Nephron progenitor cell (in vitro differentiated cells): ENCODE measurements at regions not wholly inside any gene's neighbourhood (a gene's known extent, or its start where the extent isn't known, plus 50 kb on each side); places are given as distances from the start of the nearest gene placed in this dataset.

Experiments used
- DNase-seq: peaks from one replicate; pipeline ENCODE4 v3.0.0; 2021
- H3K27ac Mint-ChIP-seq: 2 replicates; pipeline ENCODE4 v1.8.0; 2021; ENCODE audit warnings: mild to moderate bottlenecking, moderate library complexity, mixed read lengths
- H3K27me3 Mint-ChIP-seq: 2 replicates; pipeline ENCODE4 v1.8.0; 2021; ENCODE audit warnings: mild to moderate bottlenecking, low read depth, mixed read lengths; ENCODE audit not compliant: poor library complexity
- H3K36me3 Mint-ChIP-seq: 2 replicates; pipeline ENCODE4 v1.8.0; 2021; ENCODE audit warnings: low read depth, mixed read lengths
- H3K4me1 Mint-ChIP-seq: 2 replicates; pipeline ENCODE4 v1.8.0; 2021; ENCODE audit warnings: mixed read lengths
- H3K4me3 Mint-ChIP-seq: 2 replicates; pipeline ENCODE4 v1.8.0; 2021; ENCODE audit warnings: mild to moderate bottlenecking, moderate library complexity, mixed read lengths
- H3K9me3 Mint-ChIP-seq: 2 replicates; pipeline ENCODE4 v1.8.0; 2021; ENCODE audit warnings: mild to moderate bottlenecking, moderate library complexity, mixed read lengths
- TF ChIP-seq, protein P1 (sequence below): fragments of 200-600 bp; sonication (generic); IDR thresholded peaks from 2 replicates; pipeline ENCODE4 v1.5.0; 2021; ENCODE audit warnings: antibody characterized with exemption

DNA sequence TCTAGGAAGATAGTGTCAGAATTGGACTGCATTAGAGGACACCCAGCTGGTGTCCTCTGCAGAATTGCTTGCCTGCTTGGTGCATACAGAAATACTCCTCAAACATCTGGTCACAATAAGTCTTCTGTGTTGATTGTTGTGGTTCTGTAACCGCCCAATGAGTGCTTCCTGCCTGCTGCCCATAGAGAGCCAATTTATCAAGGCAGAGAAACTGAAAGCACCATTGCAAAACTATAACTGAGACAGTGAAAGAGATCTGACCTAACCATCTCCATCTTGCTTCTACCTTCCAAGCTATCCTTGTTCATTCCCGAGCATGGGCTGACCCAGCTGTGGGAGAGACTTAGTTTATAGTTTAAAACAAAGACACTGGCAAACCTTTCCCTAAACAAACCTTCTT, 462.4 kb upstream of the RGS18 start:
- peaks cover 15% of the 10 kb centered on the region for H3K36me3 Mint-ChIP-seq
- no peaks in the 10 kb centered on the region for H3K4me1 Mint-ChIP-seq
- H3K9me3 Mint-ChIP-seq: peaks cover 26% of the 10 kb centered on the region
- no peaks in the 10 kb centered on the region for H3K27me3 Mint-ChIP-seq
- no peak overlapping the region for H3K27ac Mint-ChIP-seq
- TF ChIP-seq, protein P1, sequence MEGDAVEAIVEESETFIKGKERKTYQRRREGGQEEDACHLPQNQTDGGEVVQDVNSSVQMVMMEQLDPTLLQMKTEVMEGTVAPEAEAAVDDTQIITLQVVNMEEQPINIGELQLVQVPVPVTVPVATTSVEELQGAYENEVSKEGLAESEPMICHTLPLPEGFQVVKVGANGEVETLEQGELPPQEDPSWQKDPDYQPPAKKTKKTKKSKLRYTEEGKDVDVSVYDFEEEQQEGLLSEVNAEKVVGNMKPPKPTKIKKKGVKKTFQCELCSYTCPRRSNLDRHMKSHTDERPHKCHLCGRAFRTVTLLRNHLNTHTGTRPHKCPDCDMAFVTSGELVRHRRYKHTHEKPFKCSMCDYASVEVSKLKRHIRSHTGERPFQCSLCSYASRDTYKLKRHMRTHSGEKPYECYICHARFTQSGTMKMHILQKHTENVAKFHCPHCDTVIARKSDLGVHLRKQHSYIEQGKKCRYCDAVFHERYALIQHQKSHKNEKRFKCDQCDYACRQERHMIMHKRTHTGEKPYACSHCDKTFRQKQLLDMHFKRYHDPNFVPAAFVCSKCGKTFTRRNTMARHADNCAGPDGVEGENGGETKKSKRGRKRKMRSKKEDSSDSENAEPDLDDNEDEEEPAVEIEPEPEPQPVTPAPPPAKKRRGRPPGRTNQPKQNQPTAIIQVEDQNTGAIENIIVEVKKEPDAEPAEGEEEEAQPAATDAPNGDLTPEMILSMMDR: no peak
- no peak for DNase-seq
- no peak overlapping the region for H3K4me3 Mint-ChIP-seq

DNA sequence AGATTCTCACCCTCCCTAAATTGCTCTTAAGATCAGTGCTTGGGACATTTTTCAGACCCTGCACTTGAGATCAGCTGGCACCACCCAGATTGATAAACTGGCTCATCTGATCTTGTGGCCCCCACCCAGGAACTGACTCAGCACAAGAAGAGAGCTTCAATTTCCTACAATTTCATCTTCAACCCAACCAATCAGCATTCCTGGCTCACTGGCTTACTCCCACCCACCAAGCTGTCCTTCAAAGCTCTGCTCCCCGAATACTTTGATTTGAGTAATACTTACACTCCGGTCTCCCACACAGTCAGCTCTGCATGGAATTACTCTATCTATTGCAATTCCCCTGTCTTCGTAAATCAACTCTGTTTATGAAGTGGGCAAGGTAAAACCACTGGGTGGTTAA, 461.9 kb upstream of the RGS18 start:
- TF ChIP-seq, protein P1: no peak
- no peak overlapping the region for H3K27ac Mint-ChIP-seq
- no peaks in the 10 kb centered on the region for H3K4me1 Mint-ChIP-seq
- H3K4me3 Mint-ChIP-seq: no peak overlapping the region
- H3K9me3 Mint-ChIP-seq: peaks cover 26% of the 10 kb centered on the region
- peaks cover 15% of the 10 kb centered on the region for H3K36me3 Mint-ChIP-seq
- no peak for DNase-seq
- H3K27me3 Mint-ChIP-seq: no peaks in the 10 kb centered on the region

DNA sequence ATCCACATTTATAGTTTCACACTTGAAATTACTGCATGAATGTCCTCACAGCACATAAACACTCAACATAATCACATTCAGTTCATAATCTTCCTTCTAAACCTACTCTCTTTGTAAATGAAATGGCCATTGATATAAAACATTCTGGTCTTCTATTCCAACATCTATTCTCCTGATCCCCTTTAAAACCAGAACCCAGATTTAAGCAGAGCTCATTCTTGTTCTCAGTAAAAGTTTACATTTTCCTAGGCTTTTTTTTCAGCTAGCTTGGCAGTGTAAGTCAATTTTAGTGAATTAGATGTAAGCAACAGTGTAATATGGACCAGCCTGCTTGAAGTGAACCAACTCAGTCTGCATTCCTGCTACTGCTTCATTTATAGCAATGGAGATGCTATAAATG, 460.7 kb upstream of the RGS18 start:
- Mint-ChIP-seq H3K4me1 (no peaks in the 10 kb centered on the region), H3K27ac (no peak overlapping the region), H3K4me3 (no peak overlapping the region), H3K9me3 (peaks cover 20% of the 10 kb centered on the region), H3K36me3 (peaks cover 15% of the 10 kb centered on the region), H3K27me3 (no peaks in the 10 kb centered on the region)
- TF ChIP-seq, protein P1: no peak
- no peak for DNase-seq

- Mint-ChIP-seq H3K9me3 (peaks cover 13% of the 10 kb centered on the region), H3K4me3 (no peak overlapping the region), H3K4me1 (no peaks in the 10 kb centered on the region), H3K36me3 (peaks cover 8% of the 10 kb centered on the region), H3K27ac (no peak overlapping the region), H3K27me3 (no peaks in the 10 kb centered on the region)
- TF ChIP-seq, protein P1: no peak
- no peak for DNase-seq
Observed at GRCh38 chr1:191698246-191698645, 460.0 kb upstream of the RGS18 start.

GRCh38 chr1:191699343-191699742, 458.9 kb upstream of the RGS18 start:
- no peak overlapping the region for H3K27ac Mint-ChIP-seq
- H3K36me3 Mint-ChIP-seq: peaks cover 1% of the 10 kb centered on the region
- TF ChIP-seq, protein P1: no peak
- no peaks in the 10 kb centered on the region for H3K27me3 Mint-ChIP-seq
- H3K4me1 Mint-ChIP-seq: no peaks in the 10 kb centered on the region
- no peak overlapping the region for H3K4me3 Mint-ChIP-seq
- H3K9me3 Mint-ChIP-seq: peaks cover 2% of the 10 kb centered on the region
- DNase-seq: no peak

- DNase-seq: no peak
- Mint-ChIP-seq H3K9me3 (peaks cover 4% of the 10 kb centered on the region), H3K27ac (no peak overlapping the region), H3K36me3 (no peaks in the 10 kb centered on the region), H3K4me1 (no peaks in the 10 kb centered on the region), H3K27me3 (no peaks in the 10 kb centered on the region), H3K4me3 (no peak overlapping the region)
- TF ChIP-seq, protein P1: no peak
Observed at GRCh38 chr1:191700922-191701321, 457.3 kb upstream of the RGS18 start.
